ENCODE measurements at regions not wholly inside any gene's neighbourhood (a gene's known extent, or its start where the extent isn't known, plus 50 kb on each side); places are given as distances from the start of the nearest gene placed in this dataset.

- Mint-ChIP-seq H3K4me3 (no peak overlapping the region), H3K27ac (no peak overlapping the region), H3K4me1 (no peaks in the 10 kb centered on the region), H3K36me3 (no peaks in the 10 kb centered on the region), H3K27me3 (ENCODE audit: low read depth in 3 of 3) (peaks cover 5 to 12% (median 9%) of the 10 kb centered on the region in 3 donors), H3K9me3 (peaks cover 0 to 2% (median 0%) of the 10 kb centered on the region in 7 donors)
- 60% methylated on average over 3 of the region's 8 CpGs for WGBS (ENCODE audit: insufficient coverage)
- Histone ChIP-seq H3K27ac (ENCODE audit: low read depth in 1 of 2, low read length in 2 of 2) (no peak overlapping the region), H2AFZ (ENCODE audit: insufficient read depth, low read depth, low read length, poor library complexity, severe bottlenecking) (no peak overlapping the region), H3K9ac (ENCODE audit: insufficient read depth, low read length, poor library complexity, severe bottlenecking) (no peak overlapping the region), H3K4me1 (ENCODE audit: control insufficient read depth in 1 of 2, insufficient read depth in 2 of 2, low read length in 2 of 2) (no peaks in the 10 kb centered on the region), H3K4me3 (replicated peaks in 1 of 3; ENCODE audit: low read depth in 2 of 3, low read length in 3 of 3) (no peak overlapping the region), H3K79me2 (ENCODE audit: insufficient read depth, low read length) (no peaks in the 10 kb centered on the region), H3K36me3 (replicated peaks in 1 of 2; ENCODE audit: control insufficient read depth in 1 of 2, insufficient read depth in 2 of 2, low read length in 2 of 2) (no peaks in the 10 kb centered on the region), H4K20me1 (ENCODE audit: insufficient read depth, low read length) (no peaks in the 10 kb centered on the region), H3K4me2 (replicated peaks; ENCODE audit: extremely low read depth, low read length, poor library complexity, severe bottlenecking) (no peak overlapping the region), H3K9me3 (replicated peaks in 1 of 2; ENCODE audit: control insufficient read depth in 1 of 2, insufficient read depth in 1 of 2, low read length in 2 of 2) (no peaks in the 10 kb centered on the region), H3K27me3 (ENCODE audit: control insufficient read depth in 2 of 2, insufficient read depth in 2 of 2, low read length in 2 of 2) (no peaks in the 10 kb centered on the region)
- intact Hi-C loops (cut with micrococcal nuclease), result no loop called here
- TF ChIP-seq, protein P1, sequence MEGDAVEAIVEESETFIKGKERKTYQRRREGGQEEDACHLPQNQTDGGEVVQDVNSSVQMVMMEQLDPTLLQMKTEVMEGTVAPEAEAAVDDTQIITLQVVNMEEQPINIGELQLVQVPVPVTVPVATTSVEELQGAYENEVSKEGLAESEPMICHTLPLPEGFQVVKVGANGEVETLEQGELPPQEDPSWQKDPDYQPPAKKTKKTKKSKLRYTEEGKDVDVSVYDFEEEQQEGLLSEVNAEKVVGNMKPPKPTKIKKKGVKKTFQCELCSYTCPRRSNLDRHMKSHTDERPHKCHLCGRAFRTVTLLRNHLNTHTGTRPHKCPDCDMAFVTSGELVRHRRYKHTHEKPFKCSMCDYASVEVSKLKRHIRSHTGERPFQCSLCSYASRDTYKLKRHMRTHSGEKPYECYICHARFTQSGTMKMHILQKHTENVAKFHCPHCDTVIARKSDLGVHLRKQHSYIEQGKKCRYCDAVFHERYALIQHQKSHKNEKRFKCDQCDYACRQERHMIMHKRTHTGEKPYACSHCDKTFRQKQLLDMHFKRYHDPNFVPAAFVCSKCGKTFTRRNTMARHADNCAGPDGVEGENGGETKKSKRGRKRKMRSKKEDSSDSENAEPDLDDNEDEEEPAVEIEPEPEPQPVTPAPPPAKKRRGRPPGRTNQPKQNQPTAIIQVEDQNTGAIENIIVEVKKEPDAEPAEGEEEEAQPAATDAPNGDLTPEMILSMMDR (IDR thresholded peaks at IDR 0.05), result no peak
- no peak for DNase-seq
Measured at GRCh38 chr19:29399804-29400203, 126.0 kb upstream of the VSTM2B start.

DNA sequence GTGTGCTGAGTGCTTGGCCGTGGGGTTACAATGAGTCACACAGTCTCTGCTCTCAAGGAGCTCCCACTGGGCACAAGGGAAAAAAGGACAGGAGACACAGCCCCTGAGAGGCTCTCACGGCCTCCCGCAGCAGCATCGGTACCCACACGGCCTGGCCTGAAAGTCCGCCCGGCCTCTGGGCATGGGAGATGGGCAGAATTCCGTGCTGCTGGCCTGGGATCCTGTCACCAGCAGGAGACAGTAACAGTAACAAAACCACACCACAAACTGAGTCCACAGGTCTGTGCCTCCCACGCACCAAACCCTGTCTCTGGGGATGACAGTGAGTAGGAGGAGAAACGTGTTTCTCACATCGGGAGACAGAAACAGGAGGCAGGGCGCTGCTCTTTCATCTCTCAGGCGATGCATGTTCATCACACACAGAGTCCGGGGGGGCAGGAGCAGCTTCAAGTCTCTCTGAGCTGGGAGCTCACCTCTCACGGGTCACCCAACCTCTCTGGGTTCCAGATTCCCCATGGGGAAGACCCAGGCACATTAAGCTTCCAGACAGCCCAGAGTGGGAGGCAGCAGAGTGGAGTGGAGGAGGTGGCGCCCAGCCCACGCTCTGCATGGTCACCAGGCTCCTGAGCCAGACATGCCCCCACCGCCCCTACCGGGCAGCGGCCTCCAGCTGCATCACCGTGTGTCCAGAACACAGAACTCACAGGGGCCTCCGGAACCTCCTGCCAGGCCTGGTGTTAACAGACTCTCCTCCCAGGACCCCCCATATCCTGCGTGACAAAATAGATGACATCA is 124.7 kb upstream of the VSTM2B start:
- peaks cover 5 to 18% (median 16%) of the 10 kb centered on the region in 3 donors for H3K27me3 Mint-ChIP-seq (ENCODE audit: low read depth in 3 of 3)
- no peak for DNase-seq
- WGBS (ENCODE audit: insufficient coverage), result 90% methylated on average over 11 of the region's 23 CpGs
- H3K9me3 ChIP-seq (replicated peaks in 1 of 2; ENCODE audit: control insufficient read depth in 1 of 2, insufficient read depth in 1 of 2, low read length in 2 of 2), result no peaks in the 10 kb centered on the region
- no peak overlapping the region for H3K27ac Mint-ChIP-seq
- no peak overlapping the region for H3K4me2 ChIP-seq (replicated peaks; ENCODE audit: extremely low read depth, low read length, poor library complexity, severe bottlenecking)
- H3K4me1 Mint-ChIP-seq, result no peaks in the 10 kb centered on the region
- TF ChIP-seq, protein P1 (IDR thresholded peaks at IDR 0.05), result no peak
- no peak overlapping the region for H3K4me3 Mint-ChIP-seq
- H3K4me3 ChIP-seq (replicated peaks in 1 of 3; ENCODE audit: low read depth in 2 of 3, low read length in 3 of 3), result no peak overlapping the region
- no peaks in the 10 kb centered on the region for H3K9me3 Mint-ChIP-seq
- H3K9ac ChIP-seq (ENCODE audit: insufficient read depth, low read length, poor library complexity, severe bottlenecking), result no peak overlapping the region
- H3K4me1 ChIP-seq (ENCODE audit: control insufficient read depth in 1 of 2, insufficient read depth in 2 of 2, low read length in 2 of 2), result no peaks in the 10 kb centered on the region
- H3K36me3 Mint-ChIP-seq, result no peaks in the 10 kb centered on the region
- H3K79me2 ChIP-seq (ENCODE audit: insufficient read depth, low read length), result no peaks in the 10 kb centered on the region
- H3K36me3 ChIP-seq (replicated peaks in 1 of 2; ENCODE audit: control insufficient read depth in 1 of 2, insufficient read depth in 2 of 2, low read length in 2 of 2), result no peaks in the 10 kb centered on the region
- H4K20me1 ChIP-seq (ENCODE audit: insufficient read depth, low read length), result no peaks in the 10 kb centered on the region
- intact Hi-C loops (cut with micrococcal nuclease), result no loop called here
- H2AFZ ChIP-seq (ENCODE audit: insufficient read depth, low read depth, low read length, poor library complexity, severe bottlenecking), result no peak overlapping the region
- no peaks in the 10 kb centered on the region for H3K27me3 ChIP-seq (ENCODE audit: control insufficient read depth in 2 of 2, insufficient read depth in 2 of 2, low read length in 2 of 2)
- no peak overlapping the region for H3K27ac ChIP-seq (ENCODE audit: low read depth in 1 of 2, low read length in 2 of 2)

Data from CD14-positive monocyte (primary cell).